SU-DHL-6 (cell line): ENCODE measurements at regions not wholly inside any gene's neighbourhood (a gene's known extent, or its start where the extent isn't known, plus 50 kb on each side); places are given as distances from the start of the nearest gene placed in this dataset.
A peak's percentile ranks its signal among the peaks of the same experiment; 100 is the strongest.

Experiments used
- H2AFZ ChIP-seq: fragments of 200-600 bp; sonication (generic); 2 replicates; pipeline ENCODE4 v1.6.1; 2014; ENCODE audit warnings: low read depth, mild to moderate bottlenecking, moderate library complexity, mixed read lengths, antibody characterized with exemption, low read length; ENCODE audit not compliant: severe bottlenecking
- H3F3A ChIP-seq: fragments of 200-600 bp; shearing (Covaris generic); 2 replicates; pipeline ENCODE4 v1.6.0; 2016; ENCODE audit warnings: antibody characterized with exemption, mild to moderate bottlenecking; ENCODE audit not compliant: insufficient read depth
- H3K27ac ChIP-seq: fragments of 200-600 bp; sonication (generic); 2 replicates; pipeline ENCODE4 v1.5.1; 2016; ENCODE audit warnings: low read depth, mild to moderate bottlenecking, low read length, moderate library complexity, mixed read lengths
- H3K27me3 ChIP-seq: fragments of 200-600 bp; sonication (generic), shearing (Covaris generic); 2 replicates; pipeline ENCODE4 v1.6.0; 2014; ENCODE audit warnings: mild to moderate bottlenecking, low read length
- H3K36me3 ChIP-seq: fragments of 200-600 bp; sonication (generic); 2 replicates; pipeline ENCODE4 v1.6.1; 2014; ENCODE audit warnings: mild to moderate bottlenecking, low read length, mixed read lengths
- H3K4me2 ChIP-seq: fragments of 300-600, 200-600 bp; shearing (Covaris generic), sonication (generic); 2 replicates; pipeline ENCODE4 v1.6.0; 2014; ENCODE audit warnings: low read length, low read depth, mild to moderate bottlenecking; ENCODE audit not compliant: poor library complexity, severe bottlenecking
- H3K4me3 ChIP-seq: fragments of 200-600 bp; sonication (generic); 2 replicates; pipeline ENCODE4 v1.5.1; 2014; ENCODE audit warnings: antibody characterized with exemption, low read length, mild to moderate bottlenecking, mixed read lengths; ENCODE audit not compliant: insufficient read depth, poor library complexity, severe bottlenecking
- H3K79me2 ChIP-seq: fragments of 200-600 bp; sonication (generic); 2 replicates; pipeline ENCODE4 v1.6.1; 2014; ENCODE audit warnings: mild to moderate bottlenecking, low read length, moderate library complexity; ENCODE audit not compliant: insufficient read depth
- H3K9ac ChIP-seq: fragments of 200-600 bp; sonication (generic); 2 replicates; pipeline ENCODE4 v1.7.0; 2014; ENCODE audit warnings: mild to moderate bottlenecking, low read length
- H3K9me2 ChIP-seq: fragments of 200-600 bp; sonication (generic); replicated peaks from 2 replicates; pipeline ENCODE4 v1.6.1; 2014; ENCODE audit warnings: low read length; ENCODE audit not compliant: insufficient read depth
- H3K9me3 ChIP-seq: fragments of 200-600 bp; sonication (generic); 2 replicates; pipeline ENCODE4 v1.6.1; 2014; ENCODE audit warnings: low read length, mixed read lengths; ENCODE audit not compliant: insufficient read depth
- H4K20me1 ChIP-seq: fragments of 200-600 bp; sonication (generic); 2 replicates; pipeline ENCODE4 v1.6.1; 2014; ENCODE audit warnings: low read depth, mild to moderate bottlenecking, antibody characterized with exemption, low read length, moderate library complexity, mixed read lengths
- EZH2phosphoT487 ChIP-seq: fragments of 200-600 bp; sonication (generic), shearing (Covaris generic); conservative IDR thresholded peaks from 2 replicates; pipeline ENCODE4 v1.6.1; 2018; ENCODE audit warnings: mild to moderate bottlenecking, antibody characterized with exemption, low read length, moderate library complexity, mixed read lengths
- TF ChIP-seq, protein P1 (sequence below): fragments of 200-600 bp; sonication (generic); IDR thresholded peaks from one replicate; pipeline ENCODE4 v1.5.1; 2017; ENCODE audit warnings: antibody characterized with exemption, mild to moderate bottlenecking, low read length, moderate library complexity; ENCODE audit not compliant: insufficient read depth, poor library complexity, severe bottlenecking

DNA sequence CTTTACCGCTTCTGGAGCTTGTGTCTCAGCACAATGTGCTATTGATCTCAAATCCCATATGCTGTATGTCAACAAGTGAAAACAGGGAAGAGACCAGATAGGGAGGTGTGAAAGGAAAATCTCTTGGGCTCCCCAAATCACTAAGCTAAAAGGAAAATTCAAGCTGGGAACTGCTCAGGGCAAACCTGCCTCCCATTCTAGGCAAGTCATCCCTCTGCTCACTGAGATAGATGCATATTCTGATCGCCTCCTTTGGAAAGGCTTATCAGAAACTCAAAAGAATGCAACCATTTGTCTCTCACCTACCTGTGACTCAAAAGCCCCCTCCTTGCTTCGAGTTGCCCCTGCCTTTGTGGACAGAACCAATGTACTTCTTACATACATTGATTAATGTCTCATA, 161.1 kb upstream of the LYZL1 start:
- Histone ChIP-seq H3K4me2 (no peak overlapping the region), H3K9me3 (no peaks in the 10 kb centered on the region), H3K36me3 (no peaks in the 10 kb centered on the region), H3K4me3 (no peak overlapping the region), H3K9me2 (no peaks in the 10 kb centered on the region), H4K20me1 (no peaks in the 10 kb centered on the region), H2AFZ (no peak overlapping the region), H3K9ac (no peak overlapping the region), H3F3A (no peaks in the 10 kb centered on the region), H3K27me3 (no peaks in the 10 kb centered on the region), H3K79me2 (no peaks in the 10 kb centered on the region), H3K27ac (no peak overlapping the region)
- TF ChIP-seq EZH2phosphoT487: no peak
- TF ChIP-seq, protein P1, sequence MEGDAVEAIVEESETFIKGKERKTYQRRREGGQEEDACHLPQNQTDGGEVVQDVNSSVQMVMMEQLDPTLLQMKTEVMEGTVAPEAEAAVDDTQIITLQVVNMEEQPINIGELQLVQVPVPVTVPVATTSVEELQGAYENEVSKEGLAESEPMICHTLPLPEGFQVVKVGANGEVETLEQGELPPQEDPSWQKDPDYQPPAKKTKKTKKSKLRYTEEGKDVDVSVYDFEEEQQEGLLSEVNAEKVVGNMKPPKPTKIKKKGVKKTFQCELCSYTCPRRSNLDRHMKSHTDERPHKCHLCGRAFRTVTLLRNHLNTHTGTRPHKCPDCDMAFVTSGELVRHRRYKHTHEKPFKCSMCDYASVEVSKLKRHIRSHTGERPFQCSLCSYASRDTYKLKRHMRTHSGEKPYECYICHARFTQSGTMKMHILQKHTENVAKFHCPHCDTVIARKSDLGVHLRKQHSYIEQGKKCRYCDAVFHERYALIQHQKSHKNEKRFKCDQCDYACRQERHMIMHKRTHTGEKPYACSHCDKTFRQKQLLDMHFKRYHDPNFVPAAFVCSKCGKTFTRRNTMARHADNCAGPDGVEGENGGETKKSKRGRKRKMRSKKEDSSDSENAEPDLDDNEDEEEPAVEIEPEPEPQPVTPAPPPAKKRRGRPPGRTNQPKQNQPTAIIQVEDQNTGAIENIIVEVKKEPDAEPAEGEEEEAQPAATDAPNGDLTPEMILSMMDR: no peak

DNA sequence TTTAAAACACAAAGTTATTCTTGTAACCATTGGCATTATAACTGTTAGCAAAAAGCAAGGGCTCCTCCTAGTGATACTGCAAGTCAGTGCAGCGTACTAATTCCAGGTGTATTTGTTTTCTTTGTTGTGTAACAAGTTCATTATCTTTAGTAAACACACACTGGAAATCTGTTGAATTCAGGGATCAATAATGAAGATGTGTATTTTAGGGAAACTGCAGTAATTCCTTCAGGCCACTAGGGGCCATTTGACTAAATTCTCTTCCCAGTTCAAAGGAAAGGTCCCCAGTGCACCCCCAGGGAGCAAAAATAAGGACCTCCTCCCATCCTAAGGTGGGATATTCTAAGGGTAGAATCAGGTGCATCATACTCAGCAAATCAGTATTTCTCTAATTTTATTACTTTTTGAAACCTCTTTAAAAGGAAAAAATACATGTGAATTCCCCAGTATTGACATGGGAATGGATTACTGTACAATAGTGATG, 158.6 kb upstream of the LYZL1 start:
- H3K4me3 ChIP-seq: no peak overlapping the region
- no peak overlapping the region for H2AFZ ChIP-seq
- H3F3A ChIP-seq: no peaks in the 10 kb centered on the region
- H3K9me2 ChIP-seq: no peaks in the 10 kb centered on the region
- no peak overlapping the region for H3K4me2 ChIP-seq
- TF ChIP-seq, protein P1: peak; percentile 51
- no peak for TF ChIP-seq EZH2phosphoT487
- no peak overlapping the region for H3K27ac ChIP-seq
- no peaks in the 10 kb centered on the region for H3K9me3 ChIP-seq
- H3K36me3 ChIP-seq: no peaks in the 10 kb centered on the region
- H3K79me2 ChIP-seq: no peaks in the 10 kb centered on the region
- no peaks in the 10 kb centered on the region for H3K27me3 ChIP-seq
- no peaks in the 10 kb centered on the region for H4K20me1 ChIP-seq
- no peak overlapping the region for H3K9ac ChIP-seq

DNA sequence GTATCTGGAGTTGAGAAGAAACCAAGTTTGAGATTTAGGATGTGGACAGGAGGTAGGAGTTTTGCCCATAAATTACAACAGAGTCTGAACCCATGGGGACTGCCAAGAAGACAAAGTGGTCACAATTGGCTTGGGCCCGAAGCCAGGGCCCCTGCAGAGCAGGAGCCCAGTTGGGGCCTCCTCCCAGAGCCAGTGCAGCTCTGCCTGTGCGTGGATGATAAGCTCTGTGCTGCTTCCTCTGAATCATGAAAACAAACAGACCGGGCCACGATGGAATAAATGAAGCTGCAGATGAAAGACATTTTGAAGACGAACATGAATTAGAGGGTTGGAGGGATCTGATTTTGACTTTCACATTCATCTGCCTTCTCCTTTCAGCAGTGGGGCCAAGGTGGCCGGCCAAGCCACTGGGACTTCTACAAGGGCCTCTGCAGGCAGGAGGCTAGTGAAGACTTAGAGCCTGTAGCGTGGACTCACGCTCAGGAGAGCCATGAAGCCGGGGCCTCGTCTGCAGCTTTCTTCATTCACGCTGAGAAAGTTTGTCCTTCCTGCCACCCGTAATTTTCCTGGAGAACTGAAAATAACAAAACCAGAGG, 156.8 kb upstream of the LYZL1 start:
- H2AFZ ChIP-seq: no peak overlapping the region
- no peaks in the 10 kb centered on the region for H3F3A ChIP-seq
- TF ChIP-seq, protein P1: no peak
- TF ChIP-seq EZH2phosphoT487: no peak
- H3K36me3 ChIP-seq: no peaks in the 10 kb centered on the region
- no peaks in the 10 kb centered on the region for H3K79me2 ChIP-seq
- no peaks in the 10 kb centered on the region for H3K9me2 ChIP-seq
- no peak overlapping the region for H3K4me3 ChIP-seq
- H3K27me3 ChIP-seq: no peaks in the 10 kb centered on the region
- H3K4me2 ChIP-seq: no peak overlapping the region
- H4K20me1 ChIP-seq: no peaks in the 10 kb centered on the region
- no peak overlapping the region for H3K9ac ChIP-seq
- H3K27ac ChIP-seq: no peak overlapping the region
- H3K9me3 ChIP-seq: no peaks in the 10 kb centered on the region
